H9 (cell line): ENCODE measurements at regions not wholly inside any gene's neighbourhood (a gene's known extent, or its start where the extent isn't known, plus 50 kb on each side); places are given as distances from the start of the nearest gene placed in this dataset.

Source experiments
- DNase-seq: peaks from one replicate; pipeline ENCODE4 v3.0.0-alpha.2; 2017
- H2AFZ ChIP-seq: one replicate; pipeline ENCODE4 v1.6.1; 2013; ENCODE audit warnings: mild to moderate bottlenecking, low read length, control low read depth, moderate library complexity
- H2AK5ac ChIP-seq: 2 replicates; pipeline ENCODE4 v1.6.1; 2013; ENCODE audit warnings: low read length, control low read depth, mixed read lengths; ENCODE audit not compliant: insufficient read length
- H2BK120ac ChIP-seq: one replicate; pipeline ENCODE4 v1.6.1; 2013; ENCODE audit warnings: low read depth, mild to moderate bottlenecking, low read length, control low read depth, inconsistent platforms; ENCODE audit not compliant: poor library complexity, severe bottlenecking
- H2BK12ac ChIP-seq: 2 replicates; pipeline ENCODE4 v1.6.1; 2013; ENCODE audit warnings: low read length, control low read depth, mixed read lengths, low read depth; ENCODE audit not compliant: insufficient read length
- H2BK15ac ChIP-seq: 2 replicates; pipeline ENCODE4 v1.6.1; 2013; ENCODE audit warnings: low read depth, low read length, control low read depth
- H2BK20ac ChIP-seq: one replicate; pipeline ENCODE4 v1.6.1; 2013; ENCODE audit warnings: low read depth, mild to moderate bottlenecking, low read length, control low read depth, inconsistent platforms; ENCODE audit not compliant: poor library complexity, severe bottlenecking
- H2BK5ac ChIP-seq: 2 replicates; pipeline ENCODE4 v1.6.1; 2013; ENCODE audit warnings: low read length, control low read depth, mixed read lengths; ENCODE audit not compliant: insufficient read length
- H3K14ac ChIP-seq: 2 replicates; pipeline ENCODE4 v1.6.1; 2013; ENCODE audit warnings: low read length, control low read depth; ENCODE audit not compliant: insufficient read depth
- H3K18ac ChIP-seq: 2 replicates; pipeline ENCODE4 v1.6.1; 2013; ENCODE audit warnings: low read depth, mild to moderate bottlenecking, mixed read lengths, low read length, control low read depth; ENCODE audit not compliant: insufficient read length
- H3K23ac ChIP-seq: 2 replicates; pipeline ENCODE4 v1.6.1; 2013; ENCODE audit warnings: low read length, control low read depth, mixed read lengths, low read depth; ENCODE audit not compliant: insufficient read length
- H3K23me2 ChIP-seq: 2 replicates; pipeline ENCODE4 v1.6.1; 2013; ENCODE audit warnings: low read depth, mild to moderate bottlenecking, mixed read lengths, low read length, control low read depth; ENCODE audit not compliant: insufficient read length, poor library complexity, severe bottlenecking
- H3K27ac ChIP-seq: 2 replicates; pipeline ENCODE4 v1.5.1; 2013; ENCODE audit warnings: low read length, control low read depth, mixed read lengths, low read depth; ENCODE audit not compliant: insufficient read length
- H3K27me3 ChIP-seq: 2 replicates; pipeline ENCODE4 v1.6.1; 2013; ENCODE audit warnings: low read length, control low read depth, inconsistent platforms; ENCODE audit not compliant: insufficient read depth
- H3K4ac ChIP-seq: 2 replicates; pipeline ENCODE4 v1.6.1; 2013; ENCODE audit warnings: low read depth, mild to moderate bottlenecking, control low read depth, inconsistent platforms, low read length, moderate library complexity
- H3K4me1 ChIP-seq: 2 replicates; pipeline ENCODE4 v1.6.1; 2013; ENCODE audit warnings: low read length, control low read depth, inconsistent platforms; ENCODE audit not compliant: insufficient read depth
- H3K4me2 ChIP-seq: 2 replicates; pipeline ENCODE4 v1.6.1; 2013; ENCODE audit warnings: low read length, control low read depth, mixed read lengths; ENCODE audit not compliant: insufficient read length, insufficient read depth
- H3K56ac ChIP-seq: 2 replicates; pipeline ENCODE4 v1.6.1; 2013; ENCODE audit warnings: low read depth, mild to moderate bottlenecking, mixed read lengths, low read length, control low read depth; ENCODE audit not compliant: insufficient read length
- H3K79me1 ChIP-seq: 2 replicates; pipeline ENCODE4 v1.6.1; 2013; ENCODE audit warnings: low read depth, mild to moderate bottlenecking, moderate library complexity, low read length, control low read depth, inconsistent platforms; ENCODE audit not compliant: insufficient read depth, poor library complexity, severe bottlenecking
- H3K79me2 ChIP-seq: 2 replicates; pipeline ENCODE4 v1.6.1; 2013; ENCODE audit warnings: low read length, control low read depth, inconsistent platforms; ENCODE audit not compliant: insufficient read depth
- H3K9ac ChIP-seq: 2 replicates; pipeline ENCODE4 v1.6.1; 2013; ENCODE audit warnings: low read length, control low read depth, mixed read lengths; ENCODE audit not compliant: insufficient read length; ENCODE audit errors: extremely low read depth
- H3K9me3 ChIP-seq: one replicate; pipeline ENCODE4 v1.6.1; 2013; ENCODE audit warnings: low read depth, low read length, inconsistent platforms; ENCODE audit not compliant: control insufficient read depth
- H3T11ph ChIP-seq: one replicate; pipeline ENCODE4 v1.6.1; 2013; ENCODE audit warnings: mild to moderate bottlenecking, low read length, control low read depth, inconsistent platforms
- H4K20me1 ChIP-seq: one replicate; pipeline ENCODE4 v1.6.1; 2013; ENCODE audit not compliant: control insufficient read depth, insufficient read length, insufficient read depth
- H4K5ac ChIP-seq: 2 replicates; pipeline ENCODE4 v1.6.1; 2013; ENCODE audit warnings: low read depth, mild to moderate bottlenecking, mixed read lengths, low read length, control low read depth; ENCODE audit not compliant: insufficient read length
- H4K8ac ChIP-seq: replicated peaks from 2 replicates; pipeline ENCODE4 v1.6.1; 2013; ENCODE audit warnings: low read length, control low read depth, mixed read lengths, low read depth; ENCODE audit not compliant: insufficient read length
- H4K91ac ChIP-seq: 2 replicates; pipeline ENCODE4 v1.6.1; 2013; ENCODE audit warnings: low read depth, mild to moderate bottlenecking, moderate library complexity, mixed read lengths, low read length, control low read depth; ENCODE audit not compliant: insufficient read length
- H3K27ac Mint-ChIP-seq, 3 experiments: 2 replicates in 2 of 3; 3 replicates in 1 of 3; pipeline ENCODE4 v1.8.0; 2020 to 2021; ENCODE audit warnings: mixed read lengths in 3 of 3, mild to moderate bottlenecking in 1 of 3, moderate library complexity in 1 of 3
- H3K27me3 Mint-ChIP-seq: 2 replicates; pipeline ENCODE4 v1.8.0; 2021; ENCODE audit warnings: low read depth, mild to moderate bottlenecking, moderate library complexity, mixed read lengths
- H3K36me3 Mint-ChIP-seq, 3 experiments: 2 replicates in 2 of 3; 3 replicates in 1 of 3; pipeline ENCODE4 v1.8.0; 2020 to 2021; ENCODE audit warnings: low read depth in 3 of 3, mixed read lengths in 3 of 3; ENCODE audit not compliant: insufficient read depth in 1 of 3
- H3K4me1 Mint-ChIP-seq, 2 experiments: 2 replicates each; pipeline ENCODE4 v1.8.0; 2020; ENCODE audit warnings: mixed read lengths in 2 of 2
- H3K4me3 Mint-ChIP-seq, 2 experiments: 2 replicates in 1 of 2; 3 replicates in 1 of 2; pipeline ENCODE4 v1.8.0; 2020 to 2021; ENCODE audit warnings: mild to moderate bottlenecking in 2 of 2, mixed read lengths in 2 of 2, moderate library complexity in 1 of 2
- H3K9me3 Mint-ChIP-seq, 2 experiments: 2 replicates in 1 of 2; 3 replicates in 1 of 2; pipeline ENCODE4 v1.8.0; 2020; ENCODE audit warnings: mild to moderate bottlenecking in 2 of 2, mixed read lengths in 2 of 2, moderate library complexity in 1 of 2
- CTCF ChIP-seq: fragments of 200-600 bp; sonication (generic); conservative IDR thresholded peaks from 3 replicates; pipeline ENCODE4 v1.8.0; 2021; ENCODE audit warnings: antibody characterized with exemption, mild to moderate bottlenecking
- WGBS: extraction: QIAGEN DNeasy Blood & Tissue Kit; methylation state at CpG from one replicate; pipeline ENCODE4 v1.1.7; 2013; ENCODE audit warnings: missing lambda C conversion rate, low lambda C conversion rate, mixed read lengths; ENCODE audit not compliant: insufficient read length; ENCODE audit errors: extremely low coverage; 5-methylcytosine and 5-hydroxymethylcytosine counted together

- no peak overlapping the region for H2BK15ac ChIP-seq
- H3K4me2 ChIP-seq = no peak overlapping the region
- H3K79me1 ChIP-seq = no peaks in the 10 kb centered on the region
- H4K20me1 ChIP-seq = no peaks in the 10 kb centered on the region
- no peak overlapping the region for H3K56ac ChIP-seq
- Mint-ChIP-seq H3K4me3 (no peak overlapping the region), H3K27ac (no peak overlapping the region), H3K4me1 (peaks cover 13 to 27% of the 10 kb centered on the region in 2 experiments), H3K9me3 (no peaks in the 10 kb centered on the region), H3K36me3 (no peaks in the 10 kb centered on the region), H3K27me3 (no peaks in the 10 kb centered on the region; the same call in 1 of the 2 replicates)
- no peak overlapping the region for H3K23ac ChIP-seq
- no peaks in the 10 kb centered on the region for H3K4me1 ChIP-seq
- H2BK12ac ChIP-seq = no peak overlapping the region
- no peak overlapping the region for H3K4ac ChIP-seq
- no peak overlapping the region for H4K8ac ChIP-seq
- H4K5ac ChIP-seq = no peak overlapping the region
- no peak overlapping the region for H3K18ac ChIP-seq
- H2BK5ac ChIP-seq = no peak overlapping the region
- H4K91ac ChIP-seq = no peak overlapping the region
- no peak overlapping the region for H3K27ac ChIP-seq
- H3K79me2 ChIP-seq = no peaks in the 10 kb centered on the region
- no peak for TF ChIP-seq CTCF
- no peak overlapping the region for H3K14ac ChIP-seq
- H2BK20ac ChIP-seq = no peak overlapping the region
- no CpG with 5 or more reads among the region's 1 CpG for WGBS
- no peak overlapping the region for H2AK5ac ChIP-seq
- no peak for DNase-seq
- no peaks in the 10 kb centered on the region for H3K27me3 ChIP-seq
- H3K23me2 ChIP-seq = no peaks in the 10 kb centered on the region
- H3K9ac ChIP-seq = no peak overlapping the region
- no peaks in the 10 kb centered on the region for H3K9me3 ChIP-seq
- H3T11ph ChIP-seq = no peak overlapping the region
- no peak overlapping the region for H2AFZ ChIP-seq
- no peak overlapping the region for H2BK120ac ChIP-seq
Measured at GRCh38 chr5:36441280-36441679, 139.6 kb upstream of the RANBP3L start.
